Activated CD8-positive, alpha-beta memory T cell treated with anti-CD3 and anti-CD28 coated beads, Interleukin-2, amount 50 U/mL, for 1 hour (primary cell): ENCODE measurements at regions not wholly inside any gene's neighbourhood (a gene's known extent, or its start where the extent isn't known, plus 50 kb on each side); places are given as distances from the start of the nearest gene placed in this dataset.
"Not testable (repeated sequence)": the region's sequence is repeated elsewhere in the genome, so short reads cannot be mapped to it uniquely, and the experiment has no call there.

Source experiments
- DNase-seq: peaks from one replicate; pipeline ENCODE4 v3.0.0-alpha.2; 2020; ENCODE audit errors: extremely low read depth

- DNase-seq: no peak
Measured at GRCh38 chr9:88280816-88281382, 107.3 kb upstream of the SPIN1 start.

- DNase-seq: no peak
Measured at GRCh38 chr9:88278036-88278435, 110.2 kb upstream of the SPIN1 start.

GRCh38 chr9:88274078-88274477 is 114.2 kb upstream of the SPIN1 start:
- no peak for DNase-seq

GRCh38 chr9:88272986-88273385 is 115.3 kb upstream of the SPIN1 start:
- DNase-seq: no peak

GRCh38 chr9:88270413-88270812 is 117.8 kb upstream of the SPIN1 start:
- no peak for DNase-seq

- no peak for DNase-seq
Measured at GRCh38 chr9:88268886-88269285, 119.4 kb upstream of the SPIN1 start.

- DNase-seq: no peak
Measured at GRCh38 chr9:88267283-88267682, 121.0 kb upstream of the SPIN1 start.

GRCh38 chr9:88266416-88266815 is 121.8 kb upstream of the SPIN1 start:
- DNase-seq: no peak

- no peak for DNase-seq
Measured at GRCh38 chr9:88259001-88259400, 120.7 kb upstream of the SPATA31C2 start.

GRCh38 chr9:88258601-88259000 is 120.3 kb upstream of the SPATA31C2 start:
- no peak for DNase-seq

GRCh38 chr9:88258024-88258423 is 119.7 kb upstream of the SPATA31C2 start:
- DNase-seq: no peak

- no peak for DNase-seq
Measured at GRCh38 chr9:88256216-88256615, 117.9 kb upstream of the SPATA31C2 start.

- DNase-seq: not testable (repeated sequence)
Measured at GRCh38 chr9:88255806-88256205, 117.5 kb upstream of the SPATA31C2 start.

GRCh38 chr9:88251903-88252302 is 113.6 kb upstream of the SPATA31C2 start:
- DNase-seq: no peak

GRCh38 chr9:88243736-88244135 is 105.5 kb upstream of the SPATA31C2 start:
- DNase-seq: no peak

GRCh38 chr9:88242879-88243278 is 104.6 kb upstream of the SPATA31C2 start:
- no peak for DNase-seq

- no peak for DNase-seq
Measured at GRCh38 chr9:88237991-88238571, 99.8 kb upstream of the SPATA31C2 start.

GRCh38 chr9:88237479-88237961 is 99.2 kb upstream of the SPATA31C2 start:
- DNase-seq: no peak

- DNase-seq: no peak
Measured at GRCh38 chr9:88236511-88237478, 98.5 kb upstream of the SPATA31C2 start.

GRCh38 chr9:88235615-88236014 is 97.3 kb upstream of the SPATA31C2 start:
- no peak for DNase-seq

GRCh38 chr9:88234114-88234513 is 95.8 kb upstream of the SPATA31C2 start:
- DNase-seq: no peak

- no peak for DNase-seq
Measured at GRCh38 chr9:88233091-88233490, 94.8 kb upstream of the SPATA31C2 start.

GRCh38 chr9:88230612-88231011 is 92.3 kb upstream of the SPATA31C2 start:
- no peak for DNase-seq
